ENCODE measurements at regions not wholly inside any gene's neighbourhood (a gene's known extent, or its start where the extent isn't known, plus 50 kb on each side); places are given as distances from the start of the nearest gene placed in this dataset.

DNA sequence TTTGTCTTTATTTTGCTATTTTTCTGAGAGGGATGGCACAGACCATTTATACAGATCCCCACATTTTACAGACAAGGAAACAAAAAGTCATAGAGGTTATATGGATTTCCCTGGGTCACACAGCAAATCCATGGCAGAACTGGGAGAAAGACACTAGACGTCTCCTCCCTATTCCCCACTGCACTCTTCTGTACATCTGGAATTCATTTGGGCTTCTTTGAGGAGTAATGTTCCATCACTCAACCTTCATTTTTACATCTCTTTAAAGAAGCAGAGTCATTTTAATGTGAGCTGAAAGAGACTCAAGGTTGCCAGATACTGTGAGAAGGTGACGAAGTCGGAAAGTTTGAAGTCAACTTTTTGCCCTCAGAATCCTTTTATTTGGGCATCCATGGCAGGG lies 207.3 kb downstream of the OTOR start:
- TF ChIP-seq TAF1 (IDR thresholded peaks at IDR 0.05; ENCODE audit: borderline replicate concordance, insufficient read depth, low read length) (no peak), POLR2AphosphoS5 (IDR thresholded peaks at IDR 0.05; ENCODE audit: low read depth, low read length) (no peak)

Data from PFSK-1 (cell line).